Endothelial cell of umbilical vein (primary cell): ENCODE measurements at regions not wholly inside any gene's neighbourhood (a gene's known extent, or its start where the extent isn't known, plus 50 kb on each side); places are given as distances from the start of the nearest gene placed in this dataset.

Experiments used
- EZH2 ChIP-seq: IDR thresholded peaks from 2 replicates; pipeline ENCODE4 v1.6.1; 2012; ENCODE audit warnings: borderline replicate concordance, low read depth, mild to moderate bottlenecking, moderate library complexity, low read length, inconsistent platforms; ENCODE audit not compliant: severe bottlenecking
- FOS ChIP-seq: IDR thresholded peaks from 2 replicates; pipeline ENCODE4 v1.6.1; 2011; ENCODE audit warnings: mild to moderate bottlenecking, low read length, moderate library complexity, borderline replicate concordance; ENCODE audit not compliant: insufficient read depth
- POLR2A ChIP-seq: IDR thresholded peaks from 2 replicates; pipeline ENCODE4 v1.6.1; 2012; ENCODE audit warnings: low read depth, mild to moderate bottlenecking, control low read depth, low read length
- POLR2AphosphoS5 ChIP-seq: IDR thresholded peaks from 2 replicates; pipeline ENCODE4 v1.6.1; 2012; ENCODE audit warnings: low read depth, mild to moderate bottlenecking, control low read depth, low read length, moderate library complexity; ENCODE audit not compliant: insufficient read depth
- TF ChIP-seq, protein P1 (sequence below), 2 donors: IDR thresholded peaks; 1 replicate in 1 of 2; 2 replicates in 1 of 2; pipeline ENCODE4 v1.5.1; 2011; ENCODE audit warnings: low read length in 2 of 2, mild to moderate bottlenecking in 2 of 2, moderate library complexity in 2 of 2, control low read depth in 1 of 2, inconsistent platforms in 1 of 2, low read depth in 1 of 2; ENCODE audit not compliant: insufficient read depth in 1 of 2; ENCODE audit errors: extremely low read depth in 1 of 2
- TF ChIP-seq, protein P2 (sequence below): IDR thresholded peaks from 2 replicates; pipeline ENCODE4 v1.6.1; 2011; ENCODE audit not compliant: insufficient read depth, insufficient read length

DNA sequence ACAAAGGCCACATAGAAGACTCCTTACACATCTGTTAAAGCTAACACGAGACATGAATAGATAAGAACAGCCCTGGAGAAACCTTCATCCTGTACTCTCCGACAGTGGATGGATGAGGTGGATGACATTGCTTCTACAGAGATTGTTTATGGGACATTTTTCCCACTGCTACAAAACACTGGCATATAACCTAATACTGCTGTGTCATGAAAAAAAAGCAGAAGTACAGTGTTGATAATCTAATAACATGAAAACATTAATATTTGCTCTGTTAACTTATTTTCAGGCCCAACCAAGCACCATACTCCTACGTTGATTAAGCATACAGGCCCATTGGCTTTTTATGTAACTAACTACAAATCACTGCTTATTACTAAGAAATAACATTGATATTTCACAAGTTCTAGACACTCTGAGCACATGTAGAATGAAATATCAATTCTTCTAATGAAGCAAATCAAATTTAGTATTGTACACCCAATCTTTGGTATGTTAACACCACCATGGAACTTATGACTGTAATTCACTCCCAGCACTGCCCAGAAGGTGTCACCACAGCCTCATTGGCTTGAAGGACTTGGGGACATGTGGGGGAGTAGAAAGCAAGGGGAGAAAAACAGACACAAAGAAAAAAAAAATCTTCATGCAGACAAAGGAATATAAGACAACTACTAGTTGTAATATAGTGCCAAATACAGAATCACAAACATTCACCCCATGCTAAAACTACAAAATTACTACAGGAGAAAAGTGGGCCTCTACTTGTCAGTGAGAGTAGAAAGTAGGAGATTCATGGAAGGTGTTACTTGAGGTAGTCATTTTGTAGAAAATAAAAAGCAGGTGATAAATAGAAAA is 330.0 kb upstream of the PMFBP1 start:
- TF ChIP-seq POLR2A (no peak), EZH2 (no peak), FOS (no peak), POLR2AphosphoS5 (no peak)
- TF ChIP-seq, protein P1, sequence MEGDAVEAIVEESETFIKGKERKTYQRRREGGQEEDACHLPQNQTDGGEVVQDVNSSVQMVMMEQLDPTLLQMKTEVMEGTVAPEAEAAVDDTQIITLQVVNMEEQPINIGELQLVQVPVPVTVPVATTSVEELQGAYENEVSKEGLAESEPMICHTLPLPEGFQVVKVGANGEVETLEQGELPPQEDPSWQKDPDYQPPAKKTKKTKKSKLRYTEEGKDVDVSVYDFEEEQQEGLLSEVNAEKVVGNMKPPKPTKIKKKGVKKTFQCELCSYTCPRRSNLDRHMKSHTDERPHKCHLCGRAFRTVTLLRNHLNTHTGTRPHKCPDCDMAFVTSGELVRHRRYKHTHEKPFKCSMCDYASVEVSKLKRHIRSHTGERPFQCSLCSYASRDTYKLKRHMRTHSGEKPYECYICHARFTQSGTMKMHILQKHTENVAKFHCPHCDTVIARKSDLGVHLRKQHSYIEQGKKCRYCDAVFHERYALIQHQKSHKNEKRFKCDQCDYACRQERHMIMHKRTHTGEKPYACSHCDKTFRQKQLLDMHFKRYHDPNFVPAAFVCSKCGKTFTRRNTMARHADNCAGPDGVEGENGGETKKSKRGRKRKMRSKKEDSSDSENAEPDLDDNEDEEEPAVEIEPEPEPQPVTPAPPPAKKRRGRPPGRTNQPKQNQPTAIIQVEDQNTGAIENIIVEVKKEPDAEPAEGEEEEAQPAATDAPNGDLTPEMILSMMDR (IDR thresholded peaks at IDR 0.05; ENCODE audit: extremely low read depth in 1 of 2, insufficient read depth in 1 of 2, low read depth in 1 of 2, low read length in 2 of 2) = peak; percentile 68 to 75
- TF ChIP-seq, protein P2, sequence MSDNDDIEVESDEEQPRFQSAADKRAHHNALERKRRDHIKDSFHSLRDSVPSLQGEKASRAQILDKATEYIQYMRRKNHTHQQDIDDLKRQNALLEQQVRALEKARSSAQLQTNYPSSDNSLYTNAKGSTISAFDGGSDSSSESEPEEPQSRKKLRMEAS = no peak
